ENCODE measurements at regions not wholly inside any gene's neighbourhood (a gene's known extent, or its start where the extent isn't known, plus 50 kb on each side); places are given as distances from the start of the nearest gene placed in this dataset.

DNA sequence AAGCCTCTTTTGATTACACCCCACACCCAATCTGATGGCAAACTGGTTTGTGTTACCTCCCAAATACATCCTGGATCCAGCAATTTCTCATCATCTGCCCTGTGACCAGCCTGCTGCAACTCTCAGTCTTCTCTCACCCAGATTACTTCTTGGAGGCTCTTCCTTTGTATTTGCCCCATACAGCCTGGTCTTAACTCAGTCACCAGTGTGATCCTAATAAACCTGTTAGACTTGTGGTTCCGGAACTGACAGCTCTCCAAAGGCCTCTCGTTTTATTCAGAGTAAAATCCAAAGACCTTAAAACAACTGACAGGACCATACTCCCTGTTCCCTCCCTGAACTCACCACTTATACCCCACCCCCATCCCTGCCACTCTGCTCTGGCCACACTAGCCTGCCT is 228.2 kb upstream of the PAPPA start:
- no peak for TF ChIP-seq CTCF (IDR thresholded peaks at IDR 0.05)
- FAIRE-seq, result no peak
- ATAC-seq, result no peak
- Histone ChIP-seq H3K4me3 (no peak overlapping the region), H3K27me3 (no peaks in the 10 kb centered on the region), H3K36me3 (no peaks in the 10 kb centered on the region), H3K27ac (no peak overlapping the region), H3K9me3 (no peaks in the 10 kb centered on the region), H3K4me1 (no peaks in the 10 kb centered on the region)
- whole genome bisulfite sequencing, 2 donors, result 39 to 42% methylated on average over 2 of the region's 2 CpGs
- intact Hi-C loops (cut with DNase I), result no loop called here
- no peak for DNase-seq

DNA sequence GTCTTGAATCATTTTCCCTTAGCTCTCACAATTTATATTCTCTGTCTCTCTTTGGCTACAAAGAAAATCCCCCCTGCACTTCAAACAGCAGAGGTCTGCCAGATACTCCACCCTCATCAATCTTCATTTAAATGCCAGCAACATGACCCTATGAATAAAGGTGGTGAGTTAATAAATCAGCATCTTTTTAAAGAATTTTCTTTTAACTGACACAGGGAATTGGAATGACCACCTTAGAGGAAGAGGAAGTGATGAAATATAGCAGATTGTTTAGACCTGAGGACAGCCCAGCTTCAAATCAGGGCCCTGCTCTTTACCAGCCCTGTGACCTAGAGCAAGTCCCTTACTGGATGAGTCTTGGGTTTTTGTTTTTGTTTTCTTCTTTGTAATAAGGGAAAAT is 223.1 kb upstream of the PAPPA start:
- no peak for TF ChIP-seq CTCF (IDR thresholded peaks at IDR 0.05)
- Histone ChIP-seq H3K36me3 (no peaks in the 10 kb centered on the region), H3K4me1 (no peaks in the 10 kb centered on the region), H3K4me3 (no peak overlapping the region), H3K27ac (no peak overlapping the region), H3K9me3 (no peaks in the 10 kb centered on the region), H3K27me3 (no peaks in the 10 kb centered on the region)
- FAIRE-seq, result no peak
- no peak for ATAC-seq
- intact Hi-C loops (cut with DNase I), result no loop called here
- no peak for DNase-seq

- no peak for DNase-seq
- no peak for TF ChIP-seq CTCF (IDR thresholded peaks at IDR 0.05)
These were observed 215.1 kb upstream of the PAPPA start for GRCh38 chr9:115938479-115938878.

DNA sequence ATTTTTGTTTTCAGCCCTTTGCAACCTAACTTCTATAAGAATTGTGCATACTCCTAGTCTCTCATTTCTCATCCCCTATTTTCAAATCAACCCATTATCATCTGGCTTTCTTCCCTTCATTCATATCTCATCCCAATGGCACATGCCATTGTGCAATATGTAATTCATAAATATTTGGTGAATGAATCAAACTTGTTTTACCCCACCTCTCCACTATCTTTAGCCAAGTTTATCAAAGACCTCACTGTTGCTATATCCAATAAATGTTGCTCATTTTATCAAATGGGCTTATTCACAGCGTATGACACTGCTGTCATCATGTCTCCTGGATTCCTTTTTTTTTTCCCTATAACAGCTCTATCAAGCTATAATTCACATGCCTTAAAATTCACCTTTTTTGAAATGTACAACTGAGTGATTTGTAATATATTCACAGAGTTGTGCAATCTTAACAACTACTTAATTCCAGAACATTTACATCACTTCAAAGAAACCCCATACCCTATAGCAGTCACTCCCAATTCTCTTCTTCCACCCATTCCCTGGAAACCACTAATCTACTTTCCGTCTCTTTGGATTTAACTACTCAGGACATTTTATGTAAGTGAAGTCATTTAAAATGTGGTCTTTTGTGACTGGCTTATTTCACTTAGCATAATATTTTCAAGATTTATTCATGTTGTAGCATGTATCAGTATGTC is 214.4 kb upstream of the PAPPA start:
- Histone ChIP-seq H3K4me1 (no peaks in the 10 kb centered on the region), H3K4me3 (no peak overlapping the region), H3K36me3 (no peaks in the 10 kb centered on the region), H3K27me3 (no peaks in the 10 kb centered on the region), H3K9me3 (no peaks in the 10 kb centered on the region), H3K27ac (no peak overlapping the region)
- intact Hi-C loops (cut with DNase I), result no loop called here
- FAIRE-seq, result no peak
- 49 to 58% methylated on average over 2 of the region's 2 CpGs for WGBS, 2 donors
- no peak for DNase-seq
- no peak for TF ChIP-seq CTCF (IDR thresholded peaks at IDR 0.05)
- ATAC-seq, result peak in 2 of 4 donors; percentile 20 to 54

More at GRCh38 chr9:115938479-115938878, 215.1 kb upstream of the PAPPA start:
- intact Hi-C loops (cut with DNase I), result no loop called here
- Histone ChIP-seq H3K27me3 (no peaks in the 10 kb centered on the region), H3K27ac (no peak overlapping the region), H3K4me1 (no peaks in the 10 kb centered on the region), H3K4me3 (no peak overlapping the region), H3K9me3 (no peaks in the 10 kb centered on the region), H3K36me3 (no peaks in the 10 kb centered on the region)
- FAIRE-seq (no peak), ATAC-seq (no peak)
- WGBS, 2 donors, result 62 to 63% methylated on average over 1 of the region's 1 CpG

GRCh38 chr9:115941561-115942315 is 211.9 kb upstream of the PAPPA start:
- intact Hi-C loops (cut with DNase I), result no loop called here
- Histone ChIP-seq H3K27me3 (no peaks in the 10 kb centered on the region), H3K9me3 (no peaks in the 10 kb centered on the region), H3K27ac (peak overlapping the region in 1 of 4 donors; percentile 19), H3K4me1 (no peaks in the 10 kb centered on the region), H3K36me3 (no peaks in the 10 kb centered on the region), H3K4me3 (no peak overlapping the region)
- DNase-seq, result no peak
- TF ChIP-seq CTCF (IDR thresholded peaks at IDR 0.05), result no peak
- FAIRE-seq, result no peak
- WGBS, 2 donors, result 44 to 49% methylated on average over 2 of the region's 2 CpGs
- ATAC-seq, result no peak
